CD4-positive, alpha-beta memory T cell (primary cell): ENCODE measurements at regions not wholly inside any gene's neighbourhood (a gene's known extent, or its start where the extent isn't known, plus 50 kb on each side); places are given as distances from the start of the nearest gene placed in this dataset.

Experiments used
- CTCF ChIA-PET: fragments of 350-600 bp; sonication (Branson Sonifier 250); formaldehyde crosslinking; loops from one replicate; lab custom pipeline; 2021; ENCODE audit warnings: inconsistent platforms; ENCODE audit not compliant: partially characterized antibody; lab: Charles Lee
- POLR2A ChIA-PET: fragments of 350-600 bp; sonication (Branson Sonifier 250); formaldehyde crosslinking; loops from one replicate; lab custom pipeline; 2021; ENCODE audit not compliant: partially characterized antibody; lab: Charles Lee
- DNase-seq, 5 donors: peaks; one replicate each; pipeline versions ENCODE4 v3.0.0 to v3.0.0-alpha.2; 2020 to 2022; ENCODE audit warnings: mixed read lengths in 1 of 5
- H3K27ac ChIP-seq: one replicate; pipeline ENCODE4 v1.7.0; 2013; ENCODE audit warnings: low read depth, low read length
- H3K27me3 ChIP-seq: 2 replicates; pipeline ENCODE4 v1.7.0; 2013; ENCODE audit warnings: mild to moderate bottlenecking, low read length, moderate library complexity; ENCODE audit not compliant: insufficient read depth
- H3K36me3 ChIP-seq: 2 replicates; pipeline ENCODE4 v1.7.0; 2013; ENCODE audit warnings: mild to moderate bottlenecking, low read length, moderate library complexity; ENCODE audit not compliant: insufficient read depth
- H3K4me1 ChIP-seq: 2 replicates; pipeline ENCODE4 v1.7.0; 2013; ENCODE audit warnings: mild to moderate bottlenecking, low read length, moderate library complexity; ENCODE audit not compliant: insufficient read depth
- H3K4me3 ChIP-seq, 2 donors: one replicate each; pipeline ENCODE4 v1.7.0; 2013; ENCODE audit warnings: low read length in 2 of 2, mild to moderate bottlenecking in 1 of 2
- H3K9me3 ChIP-seq, 2 donors: one replicate each; pipeline ENCODE4 v1.7.0; 2013; ENCODE audit warnings: low read length in 2 of 2, control low read depth in 1 of 2; ENCODE audit not compliant: control insufficient read depth in 1 of 2
- H3K27ac Mint-ChIP-seq, 7 donors: one replicate each; pipeline ENCODE4 v1.8.0; 2020 to 2021; ENCODE audit warnings: mixed read lengths in 7 of 7, mild to moderate bottlenecking in 6 of 7, inconsistent platforms in 3 of 7, moderate library complexity in 3 of 7
- H3K27me3 Mint-ChIP-seq, 2 donors: one replicate each; pipeline ENCODE4 v1.8.0; 2020 to 2021; ENCODE audit warnings: mixed read lengths in 2 of 2
- H3K36me3 Mint-ChIP-seq, 2 donors: one replicate each; pipeline ENCODE4 v1.8.0; 2020 to 2021; ENCODE audit warnings: mixed read lengths in 2 of 2, inconsistent platforms in 1 of 2, mild to moderate bottlenecking in 1 of 2
- H3K4me1 Mint-ChIP-seq, 4 donors: one replicate each; pipeline ENCODE4 v1.8.0; 2020 to 2021; ENCODE audit warnings: mixed read lengths in 4 of 4, mild to moderate bottlenecking in 1 of 4
- H3K4me3 Mint-ChIP-seq, 8 donors: one replicate each; pipeline ENCODE4 v1.8.0; 2020 to 2021; ENCODE audit warnings: mixed read lengths in 8 of 8, mild to moderate bottlenecking in 7 of 8, moderate library complexity in 6 of 8, inconsistent platforms in 3 of 8
- H3K9me3 Mint-ChIP-seq, 8 donors: one replicate each; pipeline ENCODE4 v1.8.0; 2020 to 2021; ENCODE audit warnings: mixed read lengths in 8 of 8, mild to moderate bottlenecking in 5 of 8, inconsistent platforms in 3 of 8, moderate library complexity in 1 of 8
- intact Hi-C: fragments of 100-400 bp; cut with micrococcal nuclease; formaldehyde crosslinking; loops from one replicate; pipeline ENCODE4 v1.15.1; 2023

DNA sequence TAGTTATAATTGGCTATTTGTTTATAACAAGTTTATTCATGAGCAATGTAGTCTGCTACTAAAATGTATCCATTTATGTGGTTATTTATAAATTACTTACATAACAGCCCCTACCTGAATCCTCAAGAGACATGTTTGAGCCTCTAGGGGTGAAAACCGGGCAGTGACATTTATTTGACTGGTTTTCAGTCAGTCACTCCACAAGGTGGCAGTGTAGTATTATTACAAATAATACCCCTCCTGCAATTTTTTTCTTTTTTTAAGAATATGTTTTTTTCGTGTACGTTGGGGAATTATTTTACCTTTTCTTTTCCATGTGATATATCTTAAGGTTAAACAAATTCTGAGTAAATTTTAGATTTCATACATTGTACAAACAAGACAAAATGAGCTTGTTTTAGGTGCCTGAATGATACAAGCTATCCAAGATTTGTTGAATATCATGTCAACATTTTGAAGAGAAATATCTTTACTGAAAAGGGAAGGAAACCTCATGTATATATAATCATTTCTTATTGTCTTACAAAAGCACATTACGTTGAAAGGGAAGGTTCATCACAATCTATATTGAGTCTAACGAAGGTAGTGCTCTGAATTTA is 598.7 kb upstream of the TECRL start:
- no peaks in the 10 kb centered on the region for H3K9me3 ChIP-seq
- Mint-ChIP-seq H3K27ac (no peak overlapping the region), H3K4me3 (no peak overlapping the region)

DNA sequence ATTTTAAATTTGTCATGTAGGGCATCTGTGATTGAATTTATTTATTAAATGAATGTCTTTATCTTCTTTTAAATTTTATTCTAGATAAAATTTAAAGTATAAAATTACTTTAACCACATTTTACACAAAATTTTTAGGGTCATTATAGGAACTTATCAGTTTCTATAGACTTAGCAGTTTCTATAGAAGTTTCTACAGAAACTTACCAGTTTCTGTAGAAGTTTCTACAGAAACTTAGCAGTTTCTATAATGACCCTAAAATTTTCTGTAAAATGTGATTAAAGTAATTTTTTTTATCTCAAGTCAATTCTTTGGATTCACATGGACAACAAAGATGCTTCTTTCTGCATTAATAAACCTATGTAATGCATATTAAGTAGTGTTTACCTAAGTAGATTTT is 565.9 kb upstream of the TECRL start:
- Histone ChIP-seq H3K27me3 (no peaks in the 10 kb centered on the region), H3K27ac (no peak overlapping the region), H3K4me1 (no peaks in the 10 kb centered on the region), H3K9me3 (no peaks in the 10 kb centered on the region), H3K4me3 (no peak overlapping the region), H3K36me3 (no peaks in the 10 kb centered on the region)
- Mint-ChIP-seq H3K9me3 (peaks cover 0 to 7% (median 3%) of the 10 kb centered on the region in 8 donors), H3K27ac (no peak overlapping the region), H3K27me3 (no peaks in the 10 kb centered on the region), H3K36me3 (no peaks in the 10 kb centered on the region), H3K4me3 (no peak overlapping the region), H3K4me1 (no peaks in the 10 kb centered on the region)
- DNase-seq: no peak
- intact Hi-C loops: no loop called here
- ChIA-PET POLR2A (no interaction called here), CTCF (no interaction called here)

More for the DNA sequence above, 598.7 kb upstream of the TECRL start:
- DNase-seq: no peak
- ChIA-PET POLR2A (no interaction called here), CTCF (no interaction called here)
- Mint-ChIP-seq H3K27me3 (no peaks in the 10 kb centered on the region), H3K9me3 (peaks cover 0 to 13% (median 0%) of the 10 kb centered on the region in 8 donors), H3K36me3 (no peaks in the 10 kb centered on the region), H3K4me1 (no peaks in the 10 kb centered on the region)
- no peaks in the 10 kb centered on the region for H3K36me3 ChIP-seq
- H3K27ac ChIP-seq: no peak overlapping the region
- no peak overlapping the region for H3K4me3 ChIP-seq
- no peaks in the 10 kb centered on the region for H3K4me1 ChIP-seq
- intact Hi-C loops: no loop called here
- H3K27me3 ChIP-seq: no peaks in the 10 kb centered on the region

DNA sequence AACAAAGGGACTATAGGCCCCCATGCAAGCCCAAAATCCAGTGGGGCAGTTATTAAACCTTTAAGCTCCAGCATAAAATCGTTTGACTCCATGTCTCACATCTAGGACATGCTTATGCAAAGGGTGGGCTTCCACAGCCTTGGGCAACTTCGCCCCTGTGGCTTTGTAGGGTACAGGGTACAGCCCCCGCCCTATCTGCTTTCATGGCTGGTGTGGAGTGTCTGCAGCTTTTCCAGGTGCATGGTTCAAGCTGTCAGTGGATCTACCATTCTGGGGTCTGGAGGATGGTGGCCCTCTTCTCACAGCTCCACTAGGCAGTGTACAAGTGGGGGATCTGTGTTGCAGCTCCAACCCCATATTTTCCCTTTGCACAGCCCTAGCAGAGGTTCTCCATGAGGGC is 559.8 kb upstream of the TECRL start:
- H3K27me3 Mint-ChIP-seq: no peaks in the 10 kb centered on the region
- H3K27me3 ChIP-seq: no peaks in the 10 kb centered on the region
- no peak overlapping the region for H3K4me3 Mint-ChIP-seq
- DNase-seq: no peak
- H3K36me3 Mint-ChIP-seq: no peaks in the 10 kb centered on the region
- POLR2A ChIA-PET: no interaction called here
- H3K9me3 ChIP-seq: peaks cover 0 to 5% of the 10 kb centered on the region in 2 donors
- intact Hi-C loops: no loop called here
- no peaks in the 10 kb centered on the region for H3K4me1 Mint-ChIP-seq
- peaks cover 0 to 15% (median 8%) of the 10 kb centered on the region in 8 donors for H3K9me3 Mint-ChIP-seq
- CTCF ChIA-PET: no interaction called here
- H3K4me3 ChIP-seq: no peak overlapping the region
- no peaks in the 10 kb centered on the region for H3K4me1 ChIP-seq
- no peaks in the 10 kb centered on the region for H3K36me3 ChIP-seq
- no peak overlapping the region for H3K27ac ChIP-seq
- H3K27ac Mint-ChIP-seq: no peak overlapping the region

DNA sequence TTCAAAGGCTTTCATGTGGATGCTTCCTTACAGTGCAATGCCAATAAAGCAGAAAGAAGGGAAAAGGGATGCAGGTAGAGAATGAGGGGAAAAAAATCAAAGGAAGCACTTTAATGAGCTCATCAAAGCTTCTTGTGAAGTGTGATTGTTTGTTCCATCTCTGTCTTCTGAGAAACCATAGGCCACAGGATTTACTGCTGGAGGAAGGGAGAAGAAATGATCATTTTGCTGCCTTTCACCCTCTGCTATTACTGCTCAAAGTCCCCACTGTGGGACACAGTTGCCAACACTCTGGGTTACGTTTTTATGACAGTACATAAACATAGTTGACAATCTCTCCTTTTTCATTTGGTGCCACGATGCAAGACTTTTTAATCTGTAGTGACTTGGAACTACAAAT is 558.0 kb upstream of the TECRL start:
- intact Hi-C loops: no loop called here
- POLR2A ChIA-PET: no interaction called here
- H3K9me3 Mint-ChIP-seq: peaks cover 0 to 15% (median 9%) of the 10 kb centered on the region in 8 donors
- Histone ChIP-seq H3K27me3 (no peaks in the 10 kb centered on the region), H3K9me3 (peaks cover 0 to 5% of the 10 kb centered on the region in 2 donors), H3K27ac (no peak overlapping the region), H3K36me3 (no peaks in the 10 kb centered on the region), H3K4me3 (no peak overlapping the region), H3K4me1 (no peaks in the 10 kb centered on the region)
- DNase-seq: no peak
- no peaks in the 10 kb centered on the region for H3K4me1 Mint-ChIP-seq
- H3K27me3 Mint-ChIP-seq: no peaks in the 10 kb centered on the region
- CTCF ChIA-PET: no interaction called here
- no peak overlapping the region for H3K27ac Mint-ChIP-seq
- no peak overlapping the region for H3K4me3 Mint-ChIP-seq
- no peaks in the 10 kb centered on the region for H3K36me3 Mint-ChIP-seq

DNA sequence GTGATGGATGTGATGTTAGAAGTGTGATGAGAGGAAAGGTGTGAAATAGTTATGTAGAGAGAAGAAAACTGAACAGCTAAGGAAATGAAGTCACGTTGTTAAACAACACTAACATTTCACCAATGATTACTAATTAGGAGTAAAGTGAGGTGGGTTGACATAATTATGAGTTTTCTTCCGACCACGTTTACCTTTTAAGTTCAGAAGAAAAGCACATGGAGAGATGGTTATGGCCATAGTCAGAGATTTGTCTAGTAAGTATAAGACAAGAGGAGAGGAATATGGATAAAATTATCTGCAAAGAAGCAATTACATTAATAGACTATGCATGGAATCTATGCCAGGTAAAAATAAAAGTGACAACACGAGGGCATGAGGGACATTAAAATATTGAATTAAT is 551.3 kb upstream of the TECRL start:
- intact Hi-C loops: no loop called here
- Mint-ChIP-seq H3K27me3 (no peaks in the 10 kb centered on the region), H3K4me3 (no peak overlapping the region), H3K27ac (no peak overlapping the region), H3K36me3 (no peaks in the 10 kb centered on the region), H3K9me3 (peaks cover 4 to 19% (median 12%) of the 10 kb centered on the region in 8 donors), H3K4me1 (no peaks in the 10 kb centered on the region)
- H3K36me3 ChIP-seq: no peaks in the 10 kb centered on the region
- ChIA-PET POLR2A (no interaction called here), CTCF (no interaction called here)
- no peak overlapping the region for H3K4me3 ChIP-seq
- H3K27ac ChIP-seq: no peak overlapping the region
- no peaks in the 10 kb centered on the region for H3K27me3 ChIP-seq
- no peaks in the 10 kb centered on the region for H3K9me3 ChIP-seq
- no peaks in the 10 kb centered on the region for H3K4me1 ChIP-seq
- DNase-seq: no peak

DNA sequence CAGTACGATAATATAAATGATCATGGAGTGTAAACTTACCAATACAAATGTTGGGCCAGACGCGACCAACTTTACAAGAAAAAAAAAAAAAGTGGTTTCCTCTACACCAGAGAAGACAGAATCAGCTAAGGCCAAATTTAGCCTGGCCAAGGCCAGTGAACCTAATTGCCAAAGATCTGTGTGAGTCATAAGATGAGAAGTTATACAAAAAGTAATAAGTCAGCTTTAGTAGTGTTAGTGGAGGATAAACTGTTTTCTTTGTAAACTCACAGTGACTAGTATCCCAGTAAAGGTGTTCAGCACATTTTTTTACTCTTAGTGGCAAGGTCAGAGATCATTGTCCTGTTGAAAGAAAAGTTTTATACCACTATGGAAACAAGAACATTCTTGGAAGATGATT is 531.4 kb upstream of the TECRL start:
- H3K27ac ChIP-seq: no peak overlapping the region
- H3K27me3 ChIP-seq: no peaks in the 10 kb centered on the region
- ChIA-PET POLR2A (no interaction called here), CTCF (no interaction called here)
- no peaks in the 10 kb centered on the region for H3K36me3 ChIP-seq
- no peaks in the 10 kb centered on the region for H3K27me3 Mint-ChIP-seq
- H3K9me3 ChIP-seq: no peaks in the 10 kb centered on the region
- no peak overlapping the region for H3K4me3 Mint-ChIP-seq
- H3K36me3 Mint-ChIP-seq: no peaks in the 10 kb centered on the region
- peaks cover 0 to 15% (median 7%) of the 10 kb centered on the region in 8 donors for H3K9me3 Mint-ChIP-seq
- H3K27ac Mint-ChIP-seq: no peak overlapping the region
- H3K4me3 ChIP-seq: no peak overlapping the region
- no peaks in the 10 kb centered on the region for H3K4me1 Mint-ChIP-seq
- no peak for DNase-seq
- H3K4me1 ChIP-seq: no peaks in the 10 kb centered on the region
- intact Hi-C loops: no loop called here

DNA sequence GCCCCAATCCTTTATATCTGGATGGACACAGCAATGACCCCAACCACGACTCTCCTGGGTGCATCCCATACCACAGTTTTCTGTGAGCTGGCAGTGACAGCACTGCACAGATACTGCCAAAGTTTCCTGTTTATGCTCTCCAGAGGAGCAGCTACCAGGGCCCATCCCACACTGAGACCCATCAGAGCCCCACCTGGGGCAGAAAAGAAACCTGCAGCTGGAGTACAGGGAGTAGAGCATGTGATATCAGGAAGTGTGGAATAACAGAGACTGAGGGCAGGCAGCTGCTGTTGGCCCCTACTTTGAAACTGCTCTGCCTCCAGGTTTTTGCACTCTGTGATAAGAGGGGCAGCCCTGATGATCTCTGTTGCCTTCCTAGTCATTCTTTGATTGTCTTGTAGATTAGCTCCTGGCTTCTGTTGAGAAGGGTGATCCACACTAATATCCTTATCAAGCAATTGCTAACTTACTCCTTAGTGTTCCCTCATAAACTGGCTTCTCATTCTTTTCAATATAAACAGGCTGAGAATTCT is 526.3 kb upstream of the TECRL start:
- H3K4me3 ChIP-seq: no peak overlapping the region
- H3K4me1 ChIP-seq: no peaks in the 10 kb centered on the region
- no peaks in the 10 kb centered on the region for H3K36me3 Mint-ChIP-seq
- no peaks in the 10 kb centered on the region for H3K4me1 Mint-ChIP-seq
- no peak overlapping the region for H3K4me3 Mint-ChIP-seq
- POLR2A ChIA-PET: no interaction called here
- intact Hi-C loops: no loop called here
- no peaks in the 10 kb centered on the region for H3K9me3 ChIP-seq
- no peaks in the 10 kb centered on the region for H3K27me3 Mint-ChIP-seq
- no peaks in the 10 kb centered on the region for H3K36me3 ChIP-seq
- no peaks in the 10 kb centered on the region for H3K27me3 ChIP-seq
- no peak overlapping the region for H3K27ac ChIP-seq
- DNase-seq: no peak
- CTCF ChIA-PET: no interaction called here
- no peak overlapping the region for H3K27ac Mint-ChIP-seq
- peaks cover 0 to 31% (median 10%) of the 10 kb centered on the region in 8 donors for H3K9me3 Mint-ChIP-seq
